ENCODE measurements at regions not wholly inside any gene's neighbourhood (a gene's known extent, or its start where the extent isn't known, plus 50 kb on each side); places are given as distances from the start of the nearest gene placed in this dataset.

GRCh38 chr4:30790123-30790522, 70.0 kb downstream of the PCDH7 start:
- no peak overlapping the region for H2BK120ac ChIP-seq (ENCODE audit: low read depth, low read length, poor library complexity, severe bottlenecking)
- no peak overlapping the region for H3K56ac ChIP-seq (ENCODE audit: insufficient read length, low read depth, low read length)
- no peaks in the 10 kb centered on the region for H4K20me1 ChIP-seq (ENCODE audit: control insufficient read depth, insufficient read depth, insufficient read length)
- WGBS (ENCODE audit: extremely low coverage, insufficient read length, low lambda C conversion rate) = no CpG with 5 or more reads among the region's 1 CpG
- no peaks in the 10 kb centered on the region for H3K79me2 ChIP-seq (ENCODE audit: insufficient read depth, low read length)
- Mint-ChIP-seq H3K9me3 (no peaks in the 10 kb centered on the region), H3K27ac (no peak overlapping the region), H3K27me3 (ENCODE audit: low read depth) (no peaks in the 10 kb centered on the region), H3K4me1 (peaks cover 23 to 35% of the 10 kb centered on the region in 2 experiments), H3K4me3 (no peak overlapping the region), H3K36me3 (ENCODE audit: insufficient read depth in 1 of 3, low read depth in 3 of 3) (no peaks in the 10 kb centered on the region)
- no peak overlapping the region for H4K5ac ChIP-seq (ENCODE audit: insufficient read length, low read depth, low read length)
- peaks cover 4% of the 10 kb centered on the region; the same call in 1 of the 2 replicates for H3K4me1 ChIP-seq (ENCODE audit: insufficient read depth, low read length)
- no peak overlapping the region for H2BK15ac ChIP-seq (ENCODE audit: low read depth, low read length)
- H3K4me2 ChIP-seq (ENCODE audit: insufficient read depth, insufficient read length, low read length) = no peak overlapping the region
- H3K9me3 ChIP-seq (ENCODE audit: control insufficient read depth, low read depth, low read length) = no peaks in the 10 kb centered on the region
- H3K4ac ChIP-seq (ENCODE audit: low read depth, low read length) = no peak overlapping the region
- no peak overlapping the region for H2BK12ac ChIP-seq (ENCODE audit: insufficient read length, low read depth, low read length)
- no peak overlapping the region for H2BK5ac ChIP-seq (ENCODE audit: insufficient read length, low read length)
- H3T11ph ChIP-seq (ENCODE audit: low read length) = no peak overlapping the region
- no peak overlapping the region for H3K27ac ChIP-seq (ENCODE audit: insufficient read length, low read depth, low read length)
- TF ChIP-seq CTCF (conservative IDR thresholded peaks at IDR 0.05) = no peak
- no peak overlapping the region for H4K8ac ChIP-seq (replicated peaks; ENCODE audit: insufficient read length, low read depth, low read length)
- no peak overlapping the region for H2AK5ac ChIP-seq (ENCODE audit: insufficient read length, low read length)
- H4K91ac ChIP-seq (ENCODE audit: insufficient read length, low read depth, low read length) = no peak overlapping the region
- H3K14ac ChIP-seq (ENCODE audit: insufficient read depth, low read length) = no peak overlapping the region
- H3K79me1 ChIP-seq (ENCODE audit: insufficient read depth, low read depth, low read length, poor library complexity, severe bottlenecking) = no peaks in the 10 kb centered on the region
- H2BK20ac ChIP-seq (ENCODE audit: low read depth, low read length, poor library complexity, severe bottlenecking) = no peak overlapping the region
- no peaks in the 10 kb centered on the region for H3K23me2 ChIP-seq (ENCODE audit: insufficient read length, low read depth, low read length, poor library complexity, severe bottlenecking)
- no peak overlapping the region for H3K9ac ChIP-seq (ENCODE audit: extremely low read depth, insufficient read length, low read length)
- no peak overlapping the region for H2AFZ ChIP-seq (ENCODE audit: low read length)
- H3K23ac ChIP-seq (ENCODE audit: insufficient read length, low read depth, low read length) = no peak overlapping the region
- no peak for DNase-seq
- H3K18ac ChIP-seq (ENCODE audit: insufficient read length, low read depth, low read length) = no peak overlapping the region
- no peaks in the 10 kb centered on the region for H3K27me3 ChIP-seq (ENCODE audit: insufficient read depth, low read length)

All from H9 (cell line).